Fibroblast of the aortic adventitia (primary cell): ENCODE measurements at regions not wholly inside any gene's neighbourhood (a gene's known extent, or its start where the extent isn't known, plus 50 kb on each side); places are given as distances from the start of the nearest gene placed in this dataset.
A peak's percentile ranks its signal among the peaks of the same experiment; 100 is the strongest.

Experiments
- DNase-seq: peaks from one replicate; pipeline ENCODE4 v3.0.0-alpha.2; 2010; ENCODE audit warnings: low read depth
- H3K4me3 ChIP-seq: 2 replicates; pipeline ENCODE4 v1.5.1; 2011; ENCODE audit warnings: low read depth, mild to moderate bottlenecking, control low read depth, low read length, moderate library complexity
- CTCF ChIP-seq: IDR thresholded peaks from 2 replicates; pipeline ENCODE4 v1.5.1; 2011; ENCODE audit warnings: mild to moderate bottlenecking, low read length, control low read depth, inconsistent platforms; ENCODE audit not compliant: insufficient read depth

- no peak overlapping the region for H3K4me3 ChIP-seq
- TF ChIP-seq CTCF: no peak
- no peak for DNase-seq
Measured at GRCh38 chr15:26083896-26084295, 220.8 kb upstream of the ATP10A start.

GRCh38 chr15:26083457-26083856 lies 220.3 kb upstream of the ATP10A start:
- TF ChIP-seq CTCF: no peak
- no peak for DNase-seq
- H3K4me3 ChIP-seq: no peak overlapping the region

DNA sequence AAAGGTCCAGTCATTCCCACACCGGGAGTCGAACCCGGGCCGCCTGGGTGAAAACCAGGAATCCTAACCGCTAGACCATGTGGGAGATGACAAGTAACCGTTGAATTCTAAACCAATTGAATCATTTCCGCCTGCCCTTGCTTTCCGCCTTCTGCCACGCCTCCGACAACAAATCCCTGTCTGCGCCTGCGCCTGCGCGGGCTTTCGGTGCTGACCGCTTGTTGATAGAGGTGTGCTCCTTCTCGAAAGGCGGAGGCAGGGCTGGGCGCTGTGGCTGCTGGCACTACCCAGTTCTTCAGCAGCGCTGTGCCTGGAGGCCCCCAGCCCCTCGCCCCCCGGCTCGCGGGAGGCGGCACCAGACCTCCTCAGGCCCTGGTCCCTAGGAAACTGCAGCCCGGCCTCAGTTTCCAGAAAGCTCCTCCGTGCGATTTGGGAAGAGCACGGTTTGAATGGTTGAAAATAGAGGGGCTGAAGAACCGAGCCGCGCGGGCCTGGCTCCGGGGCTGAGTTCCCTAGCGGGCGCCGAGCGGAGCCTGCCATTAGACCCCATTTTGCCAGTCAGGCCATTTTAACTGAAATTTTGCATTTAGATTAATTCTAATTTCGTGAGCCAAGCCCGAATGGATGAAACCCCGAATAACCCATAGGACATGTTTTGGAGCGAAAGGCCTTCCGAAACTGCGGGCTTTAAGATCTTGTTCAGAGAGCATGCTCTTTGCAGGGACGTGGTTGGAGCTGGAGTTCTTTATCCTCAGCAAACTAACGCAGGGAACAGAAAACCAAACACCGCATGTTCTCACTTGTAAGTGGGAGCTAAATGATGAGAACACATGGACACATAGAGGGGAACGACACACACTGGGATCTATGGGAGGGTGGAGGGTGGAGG lies 219.3 kb upstream of the ATP10A start:
- H3K4me3 ChIP-seq: peak overlapping the region; percentile 77
- TF ChIP-seq CTCF: no peak
- DNase-seq: peak; percentile 97

DNA sequence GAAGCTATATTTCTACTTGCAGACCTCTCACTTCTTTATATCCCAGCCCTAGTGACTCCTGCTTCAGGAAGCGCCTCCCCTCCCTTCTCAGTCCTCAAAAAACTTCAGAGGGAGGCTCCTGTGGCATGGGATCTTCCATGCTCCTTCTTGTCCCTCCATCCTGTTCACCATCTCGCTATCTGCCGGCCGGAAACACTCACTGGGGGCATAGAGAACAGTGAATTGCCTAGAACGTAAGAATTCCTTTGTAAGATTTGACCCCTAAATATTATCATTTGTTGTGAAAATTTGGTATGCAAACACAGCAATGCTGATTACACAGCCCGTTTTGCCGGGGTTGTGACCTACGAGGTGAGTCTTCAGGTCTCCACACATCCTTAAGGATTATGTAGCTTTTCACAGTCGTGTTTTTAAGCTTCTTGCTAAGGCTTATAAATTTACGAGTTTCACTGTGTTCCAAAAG lies 218.7 kb upstream of the ATP10A start:
- DNase-seq: no peak
- no peak overlapping the region for H3K4me3 ChIP-seq
- TF ChIP-seq CTCF: no peak

DNA sequence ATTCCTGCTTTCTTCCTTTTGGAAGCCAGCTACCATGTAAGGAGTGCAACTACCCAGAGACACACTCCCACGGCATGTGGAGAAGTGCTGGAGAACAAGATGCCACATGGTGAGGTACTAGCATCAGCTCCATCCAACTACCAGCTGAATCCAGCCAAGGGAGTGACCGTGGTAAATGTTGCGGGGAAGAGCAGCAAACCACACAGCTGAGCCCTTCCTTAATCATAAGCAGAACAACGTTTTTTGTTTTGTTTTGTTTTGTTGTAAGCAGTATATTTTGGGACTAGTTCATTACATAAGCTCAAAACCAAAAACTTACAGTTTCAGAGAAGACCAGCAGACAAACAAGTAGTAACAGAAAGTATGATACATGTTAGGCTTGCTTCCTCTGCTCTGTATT lies 212.6 kb upstream of the ATP10A start:
- no peak for DNase-seq
- no peak for TF ChIP-seq CTCF
- no peak overlapping the region for H3K4me3 ChIP-seq

DNA sequence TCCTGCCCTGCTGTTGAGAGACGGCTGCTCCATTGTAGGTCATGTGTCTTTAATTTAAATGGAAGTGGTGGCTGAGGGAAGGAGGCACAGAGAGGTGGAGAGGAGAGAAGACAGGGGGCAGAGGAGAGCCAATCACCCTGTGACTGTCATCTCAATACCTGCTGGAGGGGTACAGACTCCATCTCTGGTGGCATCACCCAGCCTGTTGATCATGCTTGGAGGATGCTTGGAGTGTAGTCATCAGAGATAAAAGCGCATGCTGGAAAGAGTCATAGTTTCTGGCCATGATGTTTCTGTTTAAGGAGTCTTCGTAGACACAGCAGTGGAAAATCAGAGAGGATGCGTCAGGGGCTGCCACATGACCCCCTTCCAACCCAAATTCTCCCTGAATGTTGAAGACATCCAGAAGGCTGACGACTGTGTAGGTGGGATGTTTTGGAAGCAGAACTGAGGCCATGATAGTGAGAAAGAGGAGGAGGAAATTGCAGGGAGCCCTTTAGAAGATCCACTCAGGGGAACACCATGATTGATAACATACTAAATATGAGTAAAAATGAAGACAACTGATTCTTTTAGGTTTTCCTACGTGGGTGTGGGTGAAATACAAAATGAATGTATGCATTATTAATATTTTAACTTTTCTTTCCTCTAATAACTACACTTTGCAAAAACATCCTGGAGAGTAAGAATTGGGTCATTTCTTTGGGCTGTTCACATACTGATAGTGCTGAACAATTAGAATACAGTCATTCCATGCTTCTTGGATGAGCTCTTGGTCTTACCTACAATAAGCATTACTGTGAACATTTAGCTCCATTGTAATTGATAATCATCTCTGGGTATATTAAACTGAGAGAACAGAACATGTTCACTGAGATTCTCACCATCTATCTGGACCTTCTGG lies 210.6 kb upstream of the ATP10A start:
- DNase-seq: no peak
- TF ChIP-seq CTCF: no peak
- H3K4me3 ChIP-seq: no peak overlapping the region
